ENCODE measurements at regions not wholly inside any gene's neighbourhood (a gene's known extent, or its start where the extent isn't known, plus 50 kb on each side); places are given as distances from the start of the nearest gene placed in this dataset.

DNA sequence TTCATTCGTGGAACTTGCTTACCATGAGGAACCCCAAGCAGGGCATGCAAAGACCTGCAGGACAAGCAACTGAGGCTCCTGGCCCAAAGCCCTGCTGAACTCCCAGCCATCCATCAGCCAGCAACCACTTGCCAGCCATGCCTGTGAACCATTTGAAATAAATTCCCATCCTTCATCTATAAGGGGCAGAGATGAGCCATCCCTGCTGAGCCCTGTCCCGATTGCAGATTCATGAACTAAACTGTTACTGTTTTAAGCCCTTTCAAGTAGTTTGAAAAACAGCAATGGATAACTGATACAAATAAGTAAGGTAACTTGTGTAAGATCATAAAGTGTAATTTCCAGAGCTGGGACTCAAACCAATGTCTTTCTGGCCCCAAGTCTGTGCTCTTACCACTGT is 114.4 kb upstream of the WSCD1 start:
- TF ChIP-seq, protein P1, sequence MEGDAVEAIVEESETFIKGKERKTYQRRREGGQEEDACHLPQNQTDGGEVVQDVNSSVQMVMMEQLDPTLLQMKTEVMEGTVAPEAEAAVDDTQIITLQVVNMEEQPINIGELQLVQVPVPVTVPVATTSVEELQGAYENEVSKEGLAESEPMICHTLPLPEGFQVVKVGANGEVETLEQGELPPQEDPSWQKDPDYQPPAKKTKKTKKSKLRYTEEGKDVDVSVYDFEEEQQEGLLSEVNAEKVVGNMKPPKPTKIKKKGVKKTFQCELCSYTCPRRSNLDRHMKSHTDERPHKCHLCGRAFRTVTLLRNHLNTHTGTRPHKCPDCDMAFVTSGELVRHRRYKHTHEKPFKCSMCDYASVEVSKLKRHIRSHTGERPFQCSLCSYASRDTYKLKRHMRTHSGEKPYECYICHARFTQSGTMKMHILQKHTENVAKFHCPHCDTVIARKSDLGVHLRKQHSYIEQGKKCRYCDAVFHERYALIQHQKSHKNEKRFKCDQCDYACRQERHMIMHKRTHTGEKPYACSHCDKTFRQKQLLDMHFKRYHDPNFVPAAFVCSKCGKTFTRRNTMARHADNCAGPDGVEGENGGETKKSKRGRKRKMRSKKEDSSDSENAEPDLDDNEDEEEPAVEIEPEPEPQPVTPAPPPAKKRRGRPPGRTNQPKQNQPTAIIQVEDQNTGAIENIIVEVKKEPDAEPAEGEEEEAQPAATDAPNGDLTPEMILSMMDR (IDR thresholded peaks at IDR 0.05) = no peak
- TF ChIP-seq EP300 (IDR thresholded peaks at IDR 0.05) = no peak
- no peak for TF ChIP-seq POLR2A (IDR thresholded peaks at IDR 0.05)

Data from tibial nerve (tissue), 4 donors.